NB4 (cell line): ENCODE measurements at regions not wholly inside any gene's neighbourhood (a gene's known extent, or its start where the extent isn't known, plus 50 kb on each side); places are given as distances from the start of the nearest gene placed in this dataset.
"Not testable (repeated sequence)": the region's sequence is repeated elsewhere in the genome, so short reads cannot be mapped to it uniquely, and the experiment has no call there.

Source experiments
- CTCF ChIP-seq: IDR thresholded peaks from one replicate; pipeline ENCODE4 v1.5.1; 2012; ENCODE audit warnings: low read depth, low read length
- MYC ChIP-seq: IDR thresholded peaks from 2 replicates; pipeline ENCODE4 v1.6.1; 2011; ENCODE audit warnings: low read depth, low read length
- POLR2A ChIP-seq: IDR thresholded peaks from 2 replicates; pipeline ENCODE4 v1.6.1; 2011; ENCODE audit warnings: mild to moderate bottlenecking; ENCODE audit not compliant: insufficient read length; ENCODE audit errors: extremely low read depth

GRCh38 chr13:59324401-59324800, 839.3 kb downstream of the DIAPH3 start:
- not testable (repeated sequence) for TF ChIP-seq CTCF, POLR2A, MYC
